MM.1S (cell line): ENCODE measurements at regions not wholly inside any gene's neighbourhood (a gene's known extent, or its start where the extent isn't known, plus 50 kb on each side); places are given as distances from the start of the nearest gene placed in this dataset.

ENCODE experiments used
- EZH2 ChIP-seq: fragments of 300-600 bp; sonication (generic); optimal IDR thresholded peaks from 2 replicates; pipeline ENCODE3; 2017; ENCODE audit warnings: low read depth, mild to moderate bottlenecking, antibody characterized with exemption, low read length, mixed read lengths
- TF ChIP-seq, protein P1 (sequence below): fragments of 300-600 bp; sonication (generic); IDR thresholded peaks from 2 replicates; pipeline ENCODE4 v1.5.1; 2016; ENCODE audit warnings: antibody characterized with exemption, low read length, mixed read lengths

DNA sequence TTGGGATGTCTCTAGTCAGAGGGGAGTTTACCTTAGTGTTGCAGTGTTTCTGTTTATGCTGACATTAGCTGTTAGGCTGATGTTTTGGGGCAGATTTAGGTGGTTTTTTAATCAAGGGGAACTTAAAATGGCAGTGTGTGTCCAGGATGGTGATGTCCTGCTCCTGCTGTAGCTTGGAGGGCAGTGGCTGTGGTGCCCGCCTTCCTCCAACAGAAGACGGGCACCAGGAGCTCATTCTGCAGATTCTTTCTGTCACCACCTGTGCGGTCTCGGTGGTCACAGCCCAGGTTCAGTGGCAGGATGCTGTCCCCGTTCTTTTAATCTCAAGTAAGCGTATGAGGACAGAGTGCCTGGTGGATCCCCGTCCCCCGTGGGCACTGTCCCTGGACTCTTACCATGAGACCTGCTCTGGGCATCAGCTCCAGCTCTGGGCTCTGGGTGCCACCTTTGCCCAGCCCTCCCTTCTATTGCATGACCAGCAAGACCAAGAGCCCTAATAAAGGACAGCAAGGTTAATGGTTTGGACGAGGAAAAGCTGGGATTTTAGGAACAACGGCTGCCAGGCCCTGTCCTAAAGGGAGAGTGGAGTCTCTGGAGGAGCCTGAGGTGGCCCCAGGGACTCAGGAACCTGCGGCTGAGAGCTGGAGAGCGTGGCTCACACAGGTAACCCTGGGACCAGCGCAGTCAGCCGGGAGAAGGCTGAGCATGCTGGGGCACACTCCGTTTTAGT is 217.3 kb downstream of the ERMARD start:
- TF ChIP-seq, protein P1, sequence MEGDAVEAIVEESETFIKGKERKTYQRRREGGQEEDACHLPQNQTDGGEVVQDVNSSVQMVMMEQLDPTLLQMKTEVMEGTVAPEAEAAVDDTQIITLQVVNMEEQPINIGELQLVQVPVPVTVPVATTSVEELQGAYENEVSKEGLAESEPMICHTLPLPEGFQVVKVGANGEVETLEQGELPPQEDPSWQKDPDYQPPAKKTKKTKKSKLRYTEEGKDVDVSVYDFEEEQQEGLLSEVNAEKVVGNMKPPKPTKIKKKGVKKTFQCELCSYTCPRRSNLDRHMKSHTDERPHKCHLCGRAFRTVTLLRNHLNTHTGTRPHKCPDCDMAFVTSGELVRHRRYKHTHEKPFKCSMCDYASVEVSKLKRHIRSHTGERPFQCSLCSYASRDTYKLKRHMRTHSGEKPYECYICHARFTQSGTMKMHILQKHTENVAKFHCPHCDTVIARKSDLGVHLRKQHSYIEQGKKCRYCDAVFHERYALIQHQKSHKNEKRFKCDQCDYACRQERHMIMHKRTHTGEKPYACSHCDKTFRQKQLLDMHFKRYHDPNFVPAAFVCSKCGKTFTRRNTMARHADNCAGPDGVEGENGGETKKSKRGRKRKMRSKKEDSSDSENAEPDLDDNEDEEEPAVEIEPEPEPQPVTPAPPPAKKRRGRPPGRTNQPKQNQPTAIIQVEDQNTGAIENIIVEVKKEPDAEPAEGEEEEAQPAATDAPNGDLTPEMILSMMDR = no peak
- TF ChIP-seq EZH2 = no peak
